Neural cell (in vitro differentiated cells): ENCODE measurements at regions not wholly inside any gene's neighbourhood (a gene's known extent, or its start where the extent isn't known, plus 50 kb on each side); places are given as distances from the start of the nearest gene placed in this dataset.

ENCODE experiments used
- H2AFZ ChIP-seq: fragments of 200-600, 300-800 bp; sonication (generic), shearing (Covaris generic); 2 replicates; pipeline ENCODE4 v1.6.0; 2014; ENCODE audit warnings: low read depth, mild to moderate bottlenecking, antibody characterized with exemption, low read length, moderate library complexity
- H3F3A ChIP-seq: fragments of 200-600 bp; shearing (Covaris generic); 2 replicates; pipeline ENCODE4 v1.6.1; 2016; ENCODE audit warnings: mild to moderate bottlenecking, moderate library complexity, mixed read lengths, antibody characterized with exemption, low read length; ENCODE audit not compliant: insufficient read depth, poor library complexity, severe bottlenecking
- H3K27ac ChIP-seq: fragments of 200-600, 300-800 bp; sonication (generic), shearing (Covaris generic); 2 replicates; pipeline ENCODE4 v1.5.1; 2014; ENCODE audit warnings: mild to moderate bottlenecking, low read length, moderate library complexity
- H3K27me3 ChIP-seq: fragments of 300-800, 200-600 bp; sonication (generic), shearing (Covaris generic); 2 replicates; pipeline ENCODE4 v1.6.0; 2014; ENCODE audit warnings: mild to moderate bottlenecking, low read depth, low read length, moderate library complexity; ENCODE audit not compliant: insufficient read depth
- H3K36me3 ChIP-seq: fragments of 300-800, 200-600 bp; sonication (generic), shearing (Covaris generic); 2 replicates; pipeline ENCODE4 v1.5.1; 2014; ENCODE audit warnings: mild to moderate bottlenecking, antibody characterized with exemption, low read length, moderate library complexity; ENCODE audit not compliant: insufficient read depth
- H3K4me2 ChIP-seq: fragments of 300-800, 200-600 bp; sonication (generic), shearing (Covaris generic); 2 replicates; pipeline ENCODE4 v1.6.0; 2014; ENCODE audit warnings: mild to moderate bottlenecking, low read length
- H3K4me3 ChIP-seq: fragments of 300-800, 200-600 bp; sonication (generic), shearing (Covaris generic); 2 replicates; pipeline ENCODE4 v1.5.1; 2014; ENCODE audit warnings: mild to moderate bottlenecking, low read length, moderate library complexity
- H3K79me2 ChIP-seq: fragments of 200-600 bp; shearing (Covaris generic); replicated peaks from 2 replicates; pipeline ENCODE4 v1.6.0; 2014; ENCODE audit warnings: mild to moderate bottlenecking, low read length, moderate library complexity; ENCODE audit not compliant: insufficient read depth
- H3K9ac ChIP-seq: fragments of 300-800, 200-600 bp; sonication (generic), shearing (Covaris generic); 2 replicates; pipeline ENCODE4 v1.6.1; 2016; ENCODE audit warnings: mild to moderate bottlenecking, low read length, mixed read lengths
- H3K9me2 ChIP-seq: fragments of 200-600 bp; shearing (Covaris generic); 2 replicates; pipeline ENCODE4 v1.6.1; 2016; ENCODE audit warnings: mild to moderate bottlenecking, low read length, mixed read lengths; ENCODE audit not compliant: insufficient read depth
- H3K9me3 ChIP-seq: fragments of 200-600, 300-800 bp; sonication (generic), shearing (Covaris generic); 2 replicates; pipeline ENCODE4 v1.6.1; 2016; ENCODE audit warnings: mild to moderate bottlenecking, mixed run types, low read length, moderate library complexity, mixed read lengths
- H4K20me1 ChIP-seq: fragments of 200-600 bp; shearing (Covaris generic); 2 replicates; pipeline ENCODE4 v1.6.1; 2016; ENCODE audit warnings: mild to moderate bottlenecking, mixed run types; ENCODE audit not compliant: insufficient read depth
- CTCF ChIP-seq: fragments of 450-650 bp; IDR thresholded peaks from 2 replicates; pipeline ENCODE4 v1.5.1; 2014; ENCODE audit warnings: antibody characterized with exemption, mild to moderate bottlenecking, moderate library complexity; ENCODE audit not compliant: poor library complexity, severe bottlenecking
- EP300 ChIP-seq: fragments of 450-650 bp; conservative IDR thresholded peaks from 2 replicates; pipeline ENCODE4 v1.6.1; 2014; ENCODE audit warnings: antibody characterized with exemption, mild to moderate bottlenecking, moderate library complexity; ENCODE audit not compliant: poor library complexity, severe bottlenecking
- EZH2 ChIP-seq: fragments of 200-600, 300-800 bp; shearing (Covaris generic), sonication (generic); IDR thresholded peaks from 2 replicates; pipeline ENCODE4 v1.6.1; 2014; ENCODE audit warnings: antibody characterized with exemption, low read length, borderline replicate concordance, mild to moderate bottlenecking; ENCODE audit not compliant: insufficient read depth, poor library complexity, severe bottlenecking
- MXI1 ChIP-seq: fragments of 450-650 bp; conservative IDR thresholded peaks from 2 replicates; pipeline ENCODE4 v1.6.1; 2014; ENCODE audit warnings: antibody characterized with exemption, mild to moderate bottlenecking; ENCODE audit not compliant: poor library complexity, severe bottlenecking
- POLR2AphosphoS5 ChIP-seq: IDR thresholded peaks from 2 replicates; pipeline ENCODE4 v1.6.1; 2012
- RAD21 ChIP-seq: fragments of 450-650 bp; conservative IDR thresholded peaks from 2 replicates; pipeline ENCODE4 v1.6.1; 2014; ENCODE audit warnings: antibody characterized with exemption, mild to moderate bottlenecking, moderate library complexity
- REST ChIP-seq: IDR thresholded peaks from 2 replicates; pipeline ENCODE4 v1.6.1; 2012; ENCODE audit warnings: borderline replicate concordance
- SMC3 ChIP-seq: fragments of 450-650 bp; conservative IDR thresholded peaks from 2 replicates; pipeline ENCODE4 v1.6.1; 2014; ENCODE audit warnings: antibody characterized with exemption, mild to moderate bottlenecking, moderate library complexity; ENCODE audit not compliant: poor library complexity
- TAF1 ChIP-seq: IDR thresholded peaks from 2 replicates; pipeline ENCODE4 v1.6.1; 2012; ENCODE audit warnings: low read depth

- TF ChIP-seq EZH2 (no peak), RAD21 (no peak), CTCF (no peak), SMC3 (no peak), REST (no peak), POLR2AphosphoS5 (no peak), EP300 (no peak), TAF1 (no peak), MXI1 (no peak)
- no peak overlapping the region for H2AFZ ChIP-seq
Observed at GRCh38 chr12:78683626-78684025, 180.9 kb upstream of the SYT1 start.

GRCh38 chr12:78684419-78684818 is 180.2 kb upstream of the SYT1 start:
- no peaks in the 10 kb centered on the region for H3K36me3 ChIP-seq
- H3K4me3 ChIP-seq, result no peak overlapping the region
- H3K27me3 ChIP-seq, result no peaks in the 10 kb centered on the region
- H3F3A ChIP-seq, result no peaks in the 10 kb centered on the region
- H2AFZ ChIP-seq, result no peak overlapping the region
- TF ChIP-seq EP300, result no peak
- no peak for TF ChIP-seq REST
- TF ChIP-seq RAD21, result no peak
- TF ChIP-seq TAF1, result no peak
- no peak for TF ChIP-seq MXI1
- no peak for TF ChIP-seq CTCF
- no peak for TF ChIP-seq EZH2
- TF ChIP-seq POLR2AphosphoS5, result no peak
- no peak for TF ChIP-seq SMC3
- no peaks in the 10 kb centered on the region for H3K9me2 ChIP-seq
- no peaks in the 10 kb centered on the region for H3K9me3 ChIP-seq
- H3K9ac ChIP-seq, result no peak overlapping the region
- H4K20me1 ChIP-seq, result no peaks in the 10 kb centered on the region
- no peaks in the 10 kb centered on the region for H3K79me2 ChIP-seq
- H3K27ac ChIP-seq, result no peak overlapping the region
- no peak overlapping the region for H3K4me2 ChIP-seq

More at GRCh38 chr12:78683626-78684025, 180.9 kb upstream of the SYT1 start:
- no peak overlapping the region for H3K4me2 ChIP-seq
- H3K27ac ChIP-seq, result no peak overlapping the region
- no peaks in the 10 kb centered on the region for H3K27me3 ChIP-seq
- no peaks in the 10 kb centered on the region for H4K20me1 ChIP-seq
- no peaks in the 10 kb centered on the region for H3K9me3 ChIP-seq
- H3F3A ChIP-seq, result no peaks in the 10 kb centered on the region
- no peaks in the 10 kb centered on the region for H3K9me2 ChIP-seq
- H3K9ac ChIP-seq, result no peak overlapping the region
- no peaks in the 10 kb centered on the region for H3K36me3 ChIP-seq
- no peaks in the 10 kb centered on the region for H3K79me2 ChIP-seq
- H3K4me3 ChIP-seq, result no peak overlapping the region
